Sigmoid colon (tissue), 6 donors: ENCODE measurements at regions not wholly inside any gene's neighbourhood (a gene's known extent, or its start where the extent isn't known, plus 50 kb on each side); places are given as distances from the start of the nearest gene placed in this dataset.
A peak's percentile ranks its signal among the peaks of the same experiment; 100 is the strongest.

ENCODE experiments used
- DNase-seq: peaks from one replicate; pipeline ENCODE4 v3.0.0-alpha.2; 2019
- H3K27ac ChIP-seq, 4 donors: fragments of 200-600 bp; sonication (generic); one replicate each; pipeline ENCODE4 v1.5.1; 2016 to 2019; ENCODE audit warnings: mild to moderate bottlenecking in 1 of 4
- H3K27me3 ChIP-seq, 3 donors: fragments of 200-600 bp; sonication (generic); one replicate each; pipeline ENCODE4 v1.5.1; 2019; ENCODE audit warnings: mild to moderate bottlenecking in 1 of 3
- H3K36me3 ChIP-seq, 4 donors: fragments of 200-600 bp; sonication (generic); one replicate each; pipeline ENCODE4 v1.5.1; 2016 to 2019
- H3K4me1 ChIP-seq, 4 donors: fragments of 200-600 bp; sonication (generic); one replicate each; pipeline ENCODE4 v1.5.1; 2017 to 2019
- H3K4me3 ChIP-seq, 4 donors: fragments of 200-600 bp; sonication (generic); one replicate each; pipeline ENCODE4 v1.5.1; 2017 to 2019; ENCODE audit warnings: mild to moderate bottlenecking in 2 of 4, moderate library complexity in 1 of 4
- H3K9me3 ChIP-seq, 4 donors: fragments of 200-600 bp in 3 of 4; sonication (generic) in 3 of 4; one replicate each; pipeline versions ENCODE4 v1.5.1 to v1.6.1; 2013 to 2019
- CTCF ChIP-seq, 4 experiments: fragments of 450-650 bp in 3 of 4; fragments of 200-600 bp in 1 of 4; IDR thresholded peaks; one replicate each; pipeline ENCODE4 v1.5.1; 2016 to 2019; ENCODE audit warnings: antibody characterized with exemption in 4 of 4, mild to moderate bottlenecking in 3 of 4, moderate library complexity in 2 of 4
- EP300 ChIP-seq, 4 donors: sonication (generic); formaldehyde crosslinking; IDR thresholded peaks; one replicate each; pipeline ENCODE4 v1.6.1; 2017; ENCODE audit warnings: antibody characterized with exemption in 4 of 4
- POLR2A ChIP-seq, 2 donors: fragments of 450-650 bp; IDR thresholded peaks; one replicate each; pipeline ENCODE4 v1.6.1; 2016; ENCODE audit warnings: antibody characterized with exemption in 2 of 2, mild to moderate bottlenecking in 2 of 2, moderate library complexity in 2 of 2
- POLR2AphosphoS5 ChIP-seq, 4 donors: sonication (generic); formaldehyde crosslinking; IDR thresholded peaks; one replicate each; pipeline ENCODE4 v1.6.1; 2017; ENCODE audit warnings: antibody characterized with exemption in 4 of 4
- WGBS, 2 donors: extraction: QIAGEN DNeasy Blood & Tissue Kit; methylation state at CpG; one replicate each; pipeline ENCODE4 v1.1.7; 2013; 5-methylcytosine and 5-hydroxymethylcytosine counted together
- intact Hi-C: fragments of 100-400 bp; cut with DNase I; formaldehyde crosslinking; loops from one replicate; pipeline ENCODE4 v1.15.1; 2023
- donor health status: healthy with polysubstance abuse.
- donor health status: healthy.

- H3K4me3 ChIP-seq = no peak overlapping the region
- H3K4me1 ChIP-seq = no peaks in the 10 kb centered on the region
- H3K36me3 ChIP-seq = no peaks in the 10 kb centered on the region
- no peak overlapping the region for H3K27ac ChIP-seq
- WGBS, 2 donors = 82 to 84% methylated on average over 13 of the region's 13 CpGs
- DNase-seq = peak; percentile 40
- H3K27me3 ChIP-seq = no peaks in the 10 kb centered on the region
- TF ChIP-seq CTCF (IDR thresholded peaks at IDR 0.05) (no peak), POLR2AphosphoS5 (IDR thresholded peaks at IDR 0.05) (no peak), EP300 (IDR thresholded peaks at IDR 0.05) (no peak), POLR2A (IDR thresholded peaks at IDR 0.05) (no peak)
- intact Hi-C loops = no loop called here
- no peaks in the 10 kb centered on the region for H3K9me3 ChIP-seq
Measured at GRCh38 chr3:193879099-193879863, 256.7 kb upstream of the HES1 start.

DNA sequence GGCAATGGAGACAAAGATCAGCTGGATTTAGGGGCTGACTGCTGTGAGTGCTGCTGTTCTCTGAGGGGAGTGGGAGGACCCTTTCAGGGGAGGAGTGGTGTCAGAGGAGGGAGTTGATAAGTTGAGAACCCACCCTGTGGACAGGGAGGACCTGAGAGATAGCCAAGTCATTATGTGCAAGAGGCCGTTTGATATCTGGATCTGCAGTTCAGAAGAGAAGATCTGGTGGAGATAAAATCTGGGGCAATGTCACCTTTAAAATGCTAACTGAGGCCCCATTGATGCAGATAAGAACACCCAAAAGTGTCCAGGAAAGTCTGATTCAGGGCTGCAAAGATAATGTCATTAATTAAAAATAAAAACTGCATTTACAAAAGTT, 256.1 kb upstream of the HES1 start:
- no peak overlapping the region for H3K27ac ChIP-seq
- H3K9me3 ChIP-seq = no peaks in the 10 kb centered on the region
- no peak overlapping the region for H3K4me3 ChIP-seq
- no peaks in the 10 kb centered on the region for H3K36me3 ChIP-seq
- WGBS, 2 donors = 82 to 83% methylated on average over 1 of the region's 1 CpG
- no peaks in the 10 kb centered on the region for H3K27me3 ChIP-seq
- TF ChIP-seq CTCF (IDR thresholded peaks at IDR 0.05) = no peak
- TF ChIP-seq POLR2A (IDR thresholded peaks at IDR 0.05) = no peak
- no peak for TF ChIP-seq EP300 (IDR thresholded peaks at IDR 0.05)
- no peak for TF ChIP-seq POLR2AphosphoS5 (IDR thresholded peaks at IDR 0.05)
- no peak for DNase-seq
- no peaks in the 10 kb centered on the region for H3K4me1 ChIP-seq
- intact Hi-C loops = no loop called here

- 94% methylated on average over 6 of the region's 6 CpGs for WGBS, 2 donors
- no peak overlapping the region for H3K27ac ChIP-seq
- peak; percentile 17 for DNase-seq
- H3K27me3 ChIP-seq = no peaks in the 10 kb centered on the region
- H3K4me1 ChIP-seq = no peaks in the 10 kb centered on the region
- no peaks in the 10 kb centered on the region for H3K9me3 ChIP-seq
- TF ChIP-seq POLR2A (IDR thresholded peaks at IDR 0.05) (no peak), EP300 (IDR thresholded peaks at IDR 0.05) (no peak), POLR2AphosphoS5 (IDR thresholded peaks at IDR 0.05) (no peak), CTCF (IDR thresholded peaks at IDR 0.05) (no peak)
- H3K4me3 ChIP-seq = no peak overlapping the region
- intact Hi-C loops = no loop called here
- H3K36me3 ChIP-seq = no peaks in the 10 kb centered on the region
Measured at GRCh38 chr3:193882091-193882490, 253.9 kb upstream of the HES1 start.

GRCh38 chr3:193883551-193883950, 252.4 kb upstream of the HES1 start:
- DNase-seq = no peak
- Histone ChIP-seq H3K36me3 (no peaks in the 10 kb centered on the region), H3K4me3 (no peak overlapping the region), H3K9me3 (no peaks in the 10 kb centered on the region), H3K4me1 (no peaks in the 10 kb centered on the region), H3K27me3 (no peaks in the 10 kb centered on the region), H3K27ac (no peak overlapping the region)
- TF ChIP-seq POLR2A (IDR thresholded peaks at IDR 0.05) (no peak), POLR2AphosphoS5 (IDR thresholded peaks at IDR 0.05) (no peak), CTCF (IDR thresholded peaks at IDR 0.05) (no peak), EP300 (IDR thresholded peaks at IDR 0.05) (no peak)
- intact Hi-C loops = no loop called here
- WGBS, 2 donors = 83 to 88% methylated on average over 3 of the region's 3 CpGs

- no peaks in the 10 kb centered on the region for H3K9me3 ChIP-seq
- no peaks in the 10 kb centered on the region for H3K27me3 ChIP-seq
- intact Hi-C loops = no loop called here
- no peak for DNase-seq
- no peak overlapping the region for H3K4me3 ChIP-seq
- no peak overlapping the region for H3K27ac ChIP-seq
- H3K36me3 ChIP-seq = no peaks in the 10 kb centered on the region
- H3K4me1 ChIP-seq = no peaks in the 10 kb centered on the region
- TF ChIP-seq EP300 (IDR thresholded peaks at IDR 0.05) = no peak
- no peak for TF ChIP-seq POLR2A (IDR thresholded peaks at IDR 0.05)
- TF ChIP-seq POLR2AphosphoS5 (IDR thresholded peaks at IDR 0.05) = no peak
- TF ChIP-seq CTCF (IDR thresholded peaks at IDR 0.05) = no peak
- WGBS, 2 donors = 87 to 91% methylated on average over 7 of the region's 7 CpGs
Measured at GRCh38 chr3:193884027-193884426, 251.9 kb upstream of the HES1 start.
